Gastrocnemius medialis (tissue), 4 donors: ENCODE measurements at regions not wholly inside any gene's neighbourhood (a gene's known extent, or its start where the extent isn't known, plus 50 kb on each side); places are given as distances from the start of the nearest gene placed in this dataset.

Source experiments
- ATAC-seq, 2 donors: fragments of 150-250 bp; one replicate each; pipeline ENCODE4 v1.9.1; 2016
- DNase-seq, 2 donors: peaks; one replicate each; pipeline ENCODE4 v3.0.0-alpha.2; 2019
- H3K27ac ChIP-seq, 4 donors: fragments of 200-600 bp; sonication (generic); 1 replicate in 1 of 4; 2 replicates in 3 of 4; pipeline ENCODE4 v1.5.1; 2016 to 2018; ENCODE audit warnings: mild to moderate bottlenecking in 2 of 4, moderate library complexity in 1 of 4
- H3K27me3 ChIP-seq, 3 donors: fragments of 200-600 bp; sonication (generic) in 2 of 3; 1 replicate in 1 of 3; 2 replicates in 2 of 3; pipeline versions ENCODE4 v1.5.1 to v1.6.0; 2016 to 2019; ENCODE audit warnings: mild to moderate bottlenecking in 1 of 3, moderate library complexity in 1 of 3
- H3K36me3 ChIP-seq, 2 donors: fragments of 200-600 bp; sonication (generic) in 1 of 2; one replicate each; pipeline ENCODE4 v1.5.1; 2017 to 2018
- H3K4me1 ChIP-seq, 2 donors: fragments of 200-600 bp; sonication (generic) in 1 of 2; one replicate each; pipeline ENCODE4 v1.5.1; 2016 to 2017; ENCODE audit warnings: mild to moderate bottlenecking in 2 of 2
- H3K4me3 ChIP-seq, 4 donors: fragments of 200-600 bp; sonication (generic) in 3 of 4; 1 replicate in 1 of 4; 2 replicates in 3 of 4; pipeline ENCODE4 v1.5.1; 2016 to 2019; ENCODE audit warnings: mild to moderate bottlenecking in 2 of 4
- H3K9me3 ChIP-seq, 3 donors: fragments of 200-600 bp; sonication (generic) in 2 of 3; 1 replicate in 1 of 3; 2 replicates in 2 of 3; pipeline ENCODE4 v1.5.1; 2016 to 2019
- POLR2A ChIP-seq, 2 donors: fragments of 450-650 bp; IDR thresholded peaks; one replicate each; pipeline ENCODE4 v1.6.1; 2017; ENCODE audit warnings: antibody characterized with exemption in 2 of 2, mild to moderate bottlenecking in 2 of 2, moderate library complexity in 2 of 2
- in situ Hi-C, 4 donors: fragments of 200-750 bp; cut with MboI; loops; one replicate each; pipeline versions ENCODE4 v1.15.0 to v1.8.0; 2017; ENCODE audit warnings: low sequenced_read_pairs in 4 of 4
- intact Hi-C: fragments of 100-400 bp; cut with DNase I; formaldehyde crosslinking; loops from one replicate; pipeline ENCODE4 v1.15.1; 2023; ENCODE audit warnings: low total_unique reads
- TF ChIP-seq, protein P1 (sequence below), 5 experiments: fragments of 450-650 bp in 3 of 5; fragments of 200-600 bp in 2 of 5; sonication (generic) in 2 of 5; IDR thresholded peaks in 4 of 5; conservative IDR thresholded peaks in 1 of 5; 1 replicate in 4 of 5; 2 replicates in 1 of 5; pipeline ENCODE4 v1.5.1; 2016 to 2019; ENCODE audit warnings: antibody characterized with exemption in 5 of 5, mild to moderate bottlenecking in 3 of 5, moderate library complexity in 3 of 5

DNA sequence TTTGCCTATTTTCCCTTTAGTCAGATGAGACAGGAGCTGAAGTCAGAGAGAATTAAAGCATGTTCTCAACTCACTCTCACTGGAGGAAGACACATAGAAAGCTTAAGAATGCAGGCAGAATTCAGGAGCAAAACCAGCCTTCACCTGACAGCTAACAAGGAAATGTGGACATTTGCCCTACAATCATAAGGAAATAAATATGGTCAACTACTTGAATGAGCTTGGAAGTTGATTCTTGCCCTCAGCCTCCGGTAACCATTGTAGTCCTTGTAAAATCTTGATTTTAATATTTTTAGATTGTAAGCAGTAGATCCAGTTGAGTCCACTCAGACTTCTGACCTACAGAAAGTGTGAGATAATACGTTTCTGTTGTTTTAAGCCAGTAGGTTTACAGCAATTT, 752.5 kb upstream of the ZWINT start:
- no peak for ATAC-seq
- no peak overlapping the region for H3K4me3 ChIP-seq
- H3K4me1 ChIP-seq: no peaks in the 10 kb centered on the region
- intact Hi-C loops: no loop called here
- H3K9me3 ChIP-seq: no peaks in the 10 kb centered on the region
- DNase-seq: no peak
- H3K27ac ChIP-seq: no peak overlapping the region
- no peaks in the 10 kb centered on the region for H3K27me3 ChIP-seq
- no peaks in the 10 kb centered on the region for H3K36me3 ChIP-seq
- TF ChIP-seq, protein P1, sequence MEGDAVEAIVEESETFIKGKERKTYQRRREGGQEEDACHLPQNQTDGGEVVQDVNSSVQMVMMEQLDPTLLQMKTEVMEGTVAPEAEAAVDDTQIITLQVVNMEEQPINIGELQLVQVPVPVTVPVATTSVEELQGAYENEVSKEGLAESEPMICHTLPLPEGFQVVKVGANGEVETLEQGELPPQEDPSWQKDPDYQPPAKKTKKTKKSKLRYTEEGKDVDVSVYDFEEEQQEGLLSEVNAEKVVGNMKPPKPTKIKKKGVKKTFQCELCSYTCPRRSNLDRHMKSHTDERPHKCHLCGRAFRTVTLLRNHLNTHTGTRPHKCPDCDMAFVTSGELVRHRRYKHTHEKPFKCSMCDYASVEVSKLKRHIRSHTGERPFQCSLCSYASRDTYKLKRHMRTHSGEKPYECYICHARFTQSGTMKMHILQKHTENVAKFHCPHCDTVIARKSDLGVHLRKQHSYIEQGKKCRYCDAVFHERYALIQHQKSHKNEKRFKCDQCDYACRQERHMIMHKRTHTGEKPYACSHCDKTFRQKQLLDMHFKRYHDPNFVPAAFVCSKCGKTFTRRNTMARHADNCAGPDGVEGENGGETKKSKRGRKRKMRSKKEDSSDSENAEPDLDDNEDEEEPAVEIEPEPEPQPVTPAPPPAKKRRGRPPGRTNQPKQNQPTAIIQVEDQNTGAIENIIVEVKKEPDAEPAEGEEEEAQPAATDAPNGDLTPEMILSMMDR (IDR thresholded peaks at IDR 0.05 in 4 of 5, conservative IDR thresholded peaks at IDR 0.05 in 1 of 5): no peak
- TF ChIP-seq POLR2A (IDR thresholded peaks at IDR 0.05): no peak
- in situ Hi-C loops: no loop called here

DNA sequence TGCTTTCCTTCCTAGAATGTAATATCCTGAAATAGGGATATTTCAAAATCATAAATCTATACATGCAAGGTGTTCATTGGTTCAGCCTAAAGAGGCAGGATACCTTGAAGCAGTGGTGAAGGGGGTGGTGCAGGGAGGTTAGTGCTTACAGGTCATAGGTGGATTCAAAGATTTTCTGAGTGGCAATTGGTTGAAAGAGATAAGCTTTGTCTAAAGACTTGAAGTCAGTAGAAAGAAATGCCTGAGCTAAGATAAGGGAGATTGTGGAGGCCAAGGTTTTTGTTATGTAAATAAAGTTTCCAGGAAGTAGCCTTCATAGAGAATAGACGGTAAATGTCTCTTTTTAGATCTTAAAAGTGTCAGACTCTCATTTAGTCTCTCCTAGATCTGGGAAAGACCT, 741.2 kb upstream of the ZWINT start:
- no peaks in the 10 kb centered on the region for H3K9me3 ChIP-seq
- TF ChIP-seq, protein P1 (IDR thresholded peaks at IDR 0.05 in 4 of 5, conservative IDR thresholded peaks at IDR 0.05 in 1 of 5): no peak
- no peak for TF ChIP-seq POLR2A (IDR thresholded peaks at IDR 0.05)
- H3K27me3 ChIP-seq: no peaks in the 10 kb centered on the region
- H3K4me1 ChIP-seq: no peaks in the 10 kb centered on the region
- in situ Hi-C loops (no loop called here), intact Hi-C loops (no loop called here)
- H3K36me3 ChIP-seq: no peaks in the 10 kb centered on the region
- no peak for ATAC-seq
- no peak overlapping the region for H3K4me3 ChIP-seq
- H3K27ac ChIP-seq: no peak overlapping the region
- no peak for DNase-seq

DNA sequence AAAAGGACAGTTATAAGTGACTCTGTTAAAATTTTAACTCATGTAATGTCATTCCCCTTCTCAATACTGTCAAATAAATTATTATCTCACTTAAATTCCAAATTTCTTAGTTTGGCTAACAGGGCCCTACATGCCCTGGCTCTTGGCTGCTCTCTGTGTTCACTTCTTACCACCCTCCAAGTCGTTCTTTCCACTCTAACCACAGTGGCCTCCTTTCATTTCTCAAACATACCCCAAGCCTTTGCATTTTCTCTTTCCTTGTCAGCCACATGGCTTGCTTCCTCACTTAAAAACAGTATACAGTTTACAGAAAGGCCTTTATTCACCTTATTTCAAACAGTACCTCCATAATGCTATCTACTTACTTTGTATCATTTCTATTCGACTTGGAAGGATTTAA, 737.1 kb upstream of the ZWINT start:
- no peak overlapping the region for H3K27ac ChIP-seq
- intact Hi-C loops: no loop called here
- TF ChIP-seq, protein P1 (IDR thresholded peaks at IDR 0.05 in 4 of 5, conservative IDR thresholded peaks at IDR 0.05 in 1 of 5): no peak
- no peak for TF ChIP-seq POLR2A (IDR thresholded peaks at IDR 0.05)
- DNase-seq (no peak), ATAC-seq (no peak)
- H3K9me3 ChIP-seq: no peaks in the 10 kb centered on the region
- no peak overlapping the region for H3K4me3 ChIP-seq
- in situ Hi-C loops: no loop called here
- H3K27me3 ChIP-seq: no peaks in the 10 kb centered on the region
- H3K36me3 ChIP-seq: no peaks in the 10 kb centered on the region
- H3K4me1 ChIP-seq: no peaks in the 10 kb centered on the region

DNA sequence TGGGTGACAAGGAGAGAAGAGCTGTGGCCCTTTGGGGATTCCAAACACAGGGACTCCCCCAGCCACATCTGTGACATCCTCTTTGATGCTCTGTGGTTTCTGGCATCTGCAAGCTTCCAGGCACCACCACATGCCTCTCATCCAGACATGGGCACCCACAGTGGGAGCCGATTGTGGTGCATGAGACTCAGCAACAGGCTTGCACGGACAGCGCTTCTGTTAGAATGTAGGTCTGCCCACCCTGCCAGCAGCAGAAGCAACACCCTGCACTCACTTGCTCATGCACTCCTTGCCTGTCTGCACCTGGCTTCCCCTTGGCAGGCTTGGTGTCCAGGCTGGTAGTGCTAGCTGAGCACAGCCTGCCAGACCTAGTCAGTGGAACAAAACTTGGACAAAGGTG, 735.0 kb upstream of the ZWINT start:
- Histone ChIP-seq H3K27me3 (no peaks in the 10 kb centered on the region), H3K27ac (no peak overlapping the region), H3K36me3 (no peaks in the 10 kb centered on the region), H3K4me1 (no peaks in the 10 kb centered on the region), H3K4me3 (no peak overlapping the region), H3K9me3 (no peaks in the 10 kb centered on the region)
- in situ Hi-C loops (no loop called here), intact Hi-C loops (no loop called here)
- DNase-seq (no peak), ATAC-seq (no peak)
- TF ChIP-seq POLR2A (IDR thresholded peaks at IDR 0.05): no peak
- TF ChIP-seq, protein P1 (IDR thresholded peaks at IDR 0.05 in 4 of 5, conservative IDR thresholded peaks at IDR 0.05 in 1 of 5): no peak

DNA sequence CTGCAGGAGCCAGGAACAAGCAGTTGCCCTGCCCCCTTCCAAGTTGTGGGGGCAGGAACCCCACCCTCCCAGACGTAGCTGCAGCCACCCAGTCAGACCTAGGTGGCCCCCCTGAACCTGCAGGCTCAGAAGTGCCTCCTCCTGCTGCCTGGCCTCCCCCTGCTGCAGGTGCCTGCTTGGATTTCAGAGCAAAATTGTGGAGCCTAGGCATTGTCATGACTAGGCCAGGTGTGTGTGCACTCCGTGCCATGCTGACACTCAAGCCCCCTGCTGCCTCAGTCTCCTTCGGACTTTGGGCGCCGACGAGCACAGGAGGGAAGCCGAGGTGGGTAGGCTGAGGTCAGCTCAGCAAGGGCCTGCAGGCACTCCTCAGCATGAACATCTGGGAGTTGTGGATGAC, 733.9 kb upstream of the ZWINT start:
- Histone ChIP-seq H3K36me3 (no peaks in the 10 kb centered on the region), H3K27ac (no peak overlapping the region), H3K4me3 (no peak overlapping the region), H3K4me1 (no peaks in the 10 kb centered on the region), H3K9me3 (no peaks in the 10 kb centered on the region), H3K27me3 (no peaks in the 10 kb centered on the region)
- intact Hi-C loops: no loop called here
- DNase-seq (no peak), ATAC-seq (no peak)
- in situ Hi-C loops: no loop called here
- TF ChIP-seq POLR2A (IDR thresholded peaks at IDR 0.05): no peak
- TF ChIP-seq, protein P1 (IDR thresholded peaks at IDR 0.05 in 4 of 5, conservative IDR thresholded peaks at IDR 0.05 in 1 of 5): no peak
